ENCODE measurements at regions not wholly inside any gene's neighbourhood (a gene's known extent, or its start where the extent isn't known, plus 50 kb on each side); places are given as distances from the start of the nearest gene placed in this dataset.
"Not testable (repeated sequence)": the region's sequence is repeated elsewhere in the genome, so short reads cannot be mapped to it uniquely, and the experiment has no call there.

- TF ChIP-seq, protein P1, sequence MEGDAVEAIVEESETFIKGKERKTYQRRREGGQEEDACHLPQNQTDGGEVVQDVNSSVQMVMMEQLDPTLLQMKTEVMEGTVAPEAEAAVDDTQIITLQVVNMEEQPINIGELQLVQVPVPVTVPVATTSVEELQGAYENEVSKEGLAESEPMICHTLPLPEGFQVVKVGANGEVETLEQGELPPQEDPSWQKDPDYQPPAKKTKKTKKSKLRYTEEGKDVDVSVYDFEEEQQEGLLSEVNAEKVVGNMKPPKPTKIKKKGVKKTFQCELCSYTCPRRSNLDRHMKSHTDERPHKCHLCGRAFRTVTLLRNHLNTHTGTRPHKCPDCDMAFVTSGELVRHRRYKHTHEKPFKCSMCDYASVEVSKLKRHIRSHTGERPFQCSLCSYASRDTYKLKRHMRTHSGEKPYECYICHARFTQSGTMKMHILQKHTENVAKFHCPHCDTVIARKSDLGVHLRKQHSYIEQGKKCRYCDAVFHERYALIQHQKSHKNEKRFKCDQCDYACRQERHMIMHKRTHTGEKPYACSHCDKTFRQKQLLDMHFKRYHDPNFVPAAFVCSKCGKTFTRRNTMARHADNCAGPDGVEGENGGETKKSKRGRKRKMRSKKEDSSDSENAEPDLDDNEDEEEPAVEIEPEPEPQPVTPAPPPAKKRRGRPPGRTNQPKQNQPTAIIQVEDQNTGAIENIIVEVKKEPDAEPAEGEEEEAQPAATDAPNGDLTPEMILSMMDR (IDR thresholded peaks at IDR 0.05; ENCODE audit: extremely low read depth in 1 of 2, insufficient read depth in 1 of 2, low read depth in 1 of 2, low read length in 2 of 2) = not testable (repeated sequence)
- not testable (repeated sequence) for TF ChIP-seq POLR2A (IDR thresholded peaks at IDR 0.05; ENCODE audit: low read depth, low read length); MYC (IDR thresholded peaks at IDR 0.05; ENCODE audit: low read depth, low read length); EZH2 (IDR thresholded peaks at IDR 0.05; ENCODE audit: borderline replicate concordance, low read depth, low read length, severe bottlenecking); POLR2AphosphoS5 (IDR thresholded peaks at IDR 0.05; ENCODE audit: insufficient read depth, low read depth, low read length); FOS (IDR thresholded peaks at IDR 0.05; ENCODE audit: borderline replicate concordance, insufficient read depth, low read length)
- TF ChIP-seq, protein P2, sequence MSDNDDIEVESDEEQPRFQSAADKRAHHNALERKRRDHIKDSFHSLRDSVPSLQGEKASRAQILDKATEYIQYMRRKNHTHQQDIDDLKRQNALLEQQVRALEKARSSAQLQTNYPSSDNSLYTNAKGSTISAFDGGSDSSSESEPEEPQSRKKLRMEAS (IDR thresholded peaks at IDR 0.05; ENCODE audit: insufficient read depth, insufficient read length) = not testable (repeated sequence)
Measured at GRCh38 chrY:18165738-18166137, 140.2 kb downstream of the CDY2A start.

Measured in endothelial cell of umbilical vein (primary cell).